A673 (cell line): ENCODE measurements at regions not wholly inside any gene's neighbourhood (a gene's known extent, or its start where the extent isn't known, plus 50 kb on each side); places are given as distances from the start of the nearest gene placed in this dataset.
"Not testable (repeated sequence)": the region's sequence is repeated elsewhere in the genome, so short reads cannot be mapped to it uniquely, and the experiment has no call there.

Experiments used
- BruUV-seq: library from RNA; stranded (reverse); fragments of 400-500 nt; replicated peaks from 2 replicates; lab custom pipeline; 2021; lab: Mats Ljungman, UMichigan
- CTCF ChIA-PET: fragments of 300-600 bp; sonication (Branson Sonifier 250); formaldehyde crosslinking; loops from one replicate; lab custom pipeline; 2022; ENCODE audit warnings: antibody characterized with exemption; lab: Charles Lee
- POLR2A ChIA-PET: fragments of 300-600 bp; sonication (Branson Sonifier 250); formaldehyde crosslinking; loops from one replicate; lab custom pipeline; 2022; ENCODE audit warnings: antibody characterized with exemption; ENCODE audit not compliant: low non-redundant PET; lab: Charles Lee
- DNase-seq: peaks from one replicate; pipeline ENCODE4 v3.0.0-alpha.2; 2015; ENCODE audit warnings: low spot score
- H3K27ac ChIP-seq: fragments of 200-600 bp; sonication (generic); 2 replicates; pipeline ENCODE4 v1.5.1; 2016; ENCODE audit warnings: mixed run types, low read depth, mild to moderate bottlenecking, mixed read lengths, antibody characterized with exemption, low read length; ENCODE audit not compliant: poor library complexity, severe bottlenecking
- H3K27me3 ChIP-seq: fragments of 200-600 bp; sonication (generic); replicated peaks from 2 replicates; pipeline ENCODE4 v1.6.1; 2017; ENCODE audit warnings: mixed run types, low read depth, mild to moderate bottlenecking, mixed read lengths, antibody characterized with exemption, low read length; ENCODE audit not compliant: insufficient read depth, poor library complexity
- H3K36me3 ChIP-seq: fragments of 200-600 bp; sonication (generic); 2 replicates; pipeline ENCODE4 v1.6.1; 2016; ENCODE audit warnings: mixed run types, mild to moderate bottlenecking, mixed read lengths, antibody characterized with exemption, low read length; ENCODE audit not compliant: insufficient read depth, poor library complexity, severe bottlenecking
- H3K4me1 ChIP-seq: fragments of 200-600 bp; sonication (generic); 2 replicates; pipeline ENCODE4 v1.6.1; 2017; ENCODE audit warnings: mixed run types, mild to moderate bottlenecking, mixed read lengths, antibody characterized with exemption, low read length; ENCODE audit not compliant: insufficient read depth, poor library complexity, severe bottlenecking
- H3K4me3 ChIP-seq: fragments of 200-600 bp; sonication (generic); 2 replicates; pipeline ENCODE4 v1.5.1; 2016; ENCODE audit warnings: low read depth, mixed run types, mild to moderate bottlenecking, mixed read lengths, low read length; ENCODE audit not compliant: poor library complexity, severe bottlenecking
- H3K9me3 ChIP-seq: fragments of 200-600 bp; sonication (generic); 2 replicates; pipeline ENCODE4 v1.6.1; 2016; ENCODE audit warnings: mixed run types, low read depth, mild to moderate bottlenecking, mixed read lengths, antibody characterized with exemption, low read length; ENCODE audit not compliant: poor library complexity, severe bottlenecking
- EZH2 ChIP-seq: fragments of 200-600 bp; sonication (generic); IDR thresholded peaks from 2 replicates; pipeline ENCODE4 v1.6.1; 2017; ENCODE audit warnings: borderline replicate concordance, low read depth, mild to moderate bottlenecking, mixed read lengths, antibody characterized with exemption, low read length; ENCODE audit not compliant: poor library complexity, severe bottlenecking
- intact Hi-C: fragments of 100-400 bp; cut with micrococcal nuclease; formaldehyde crosslinking; loops from one replicate; pipeline ENCODE4 v1.10.0; 2022; ENCODE audit not compliant: unreplicated experiment
- TF ChIP-seq, protein P1 (sequence below): fragments of 300-800, 200-600 bp; sonication (generic); conservative IDR thresholded peaks from 2 replicates; pipeline ENCODE4 v1.5.1; 2017; ENCODE audit warnings: low read depth, mild to moderate bottlenecking, antibody characterized with exemption, low read length, moderate library complexity, mixed read lengths

DNA sequence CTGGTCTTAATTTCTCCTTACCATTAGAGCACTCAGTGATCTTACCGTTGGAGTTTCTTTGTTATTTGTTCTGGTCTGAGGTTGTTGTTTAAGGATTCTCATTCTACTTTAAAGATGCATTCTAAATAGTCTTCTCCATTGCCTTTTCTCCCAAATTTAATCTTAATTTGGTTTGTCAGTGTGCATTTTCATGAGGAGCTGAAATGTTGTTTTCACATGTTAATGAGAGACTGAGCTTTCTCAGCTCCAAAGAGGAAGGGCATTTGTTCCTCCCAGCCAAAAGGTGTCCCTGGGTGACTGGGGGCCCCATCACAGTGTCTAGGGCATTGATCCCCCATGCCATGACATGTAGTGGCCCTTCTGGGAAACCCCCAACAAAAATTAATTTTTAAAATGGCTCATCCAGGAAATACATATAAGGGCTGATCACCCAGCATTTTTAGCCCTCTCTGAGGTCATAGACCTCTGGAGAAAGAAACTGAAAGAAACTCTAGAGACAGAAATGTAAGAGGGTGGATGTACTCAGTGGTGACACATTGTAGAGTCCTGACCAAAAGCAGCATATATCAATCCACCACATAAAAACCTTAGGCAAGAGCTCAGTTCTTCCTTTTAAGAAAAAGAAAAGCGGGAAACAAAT is 240.4 kb upstream of the RAI14 start:
- no peak overlapping the region for H3K27ac ChIP-seq
- no peak for DNase-seq
- intact Hi-C loops, result no loop called here
- ChIA-PET CTCF (no interaction called here), POLR2A (no interaction called here)
- peaks cover 4% of the 10 kb centered on the region for H3K9me3 ChIP-seq
- H3K36me3 ChIP-seq, result no peaks in the 10 kb centered on the region
- no peaks in the 10 kb centered on the region for H3K4me1 ChIP-seq
- H3K4me3 ChIP-seq, result no peak overlapping the region
- TF ChIP-seq EZH2, result no peak
- TF ChIP-seq, protein P1, sequence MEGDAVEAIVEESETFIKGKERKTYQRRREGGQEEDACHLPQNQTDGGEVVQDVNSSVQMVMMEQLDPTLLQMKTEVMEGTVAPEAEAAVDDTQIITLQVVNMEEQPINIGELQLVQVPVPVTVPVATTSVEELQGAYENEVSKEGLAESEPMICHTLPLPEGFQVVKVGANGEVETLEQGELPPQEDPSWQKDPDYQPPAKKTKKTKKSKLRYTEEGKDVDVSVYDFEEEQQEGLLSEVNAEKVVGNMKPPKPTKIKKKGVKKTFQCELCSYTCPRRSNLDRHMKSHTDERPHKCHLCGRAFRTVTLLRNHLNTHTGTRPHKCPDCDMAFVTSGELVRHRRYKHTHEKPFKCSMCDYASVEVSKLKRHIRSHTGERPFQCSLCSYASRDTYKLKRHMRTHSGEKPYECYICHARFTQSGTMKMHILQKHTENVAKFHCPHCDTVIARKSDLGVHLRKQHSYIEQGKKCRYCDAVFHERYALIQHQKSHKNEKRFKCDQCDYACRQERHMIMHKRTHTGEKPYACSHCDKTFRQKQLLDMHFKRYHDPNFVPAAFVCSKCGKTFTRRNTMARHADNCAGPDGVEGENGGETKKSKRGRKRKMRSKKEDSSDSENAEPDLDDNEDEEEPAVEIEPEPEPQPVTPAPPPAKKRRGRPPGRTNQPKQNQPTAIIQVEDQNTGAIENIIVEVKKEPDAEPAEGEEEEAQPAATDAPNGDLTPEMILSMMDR, result no peak
- H3K27me3 ChIP-seq, result no peaks in the 10 kb centered on the region
- no TSS peak for BruUV-seq

DNA sequence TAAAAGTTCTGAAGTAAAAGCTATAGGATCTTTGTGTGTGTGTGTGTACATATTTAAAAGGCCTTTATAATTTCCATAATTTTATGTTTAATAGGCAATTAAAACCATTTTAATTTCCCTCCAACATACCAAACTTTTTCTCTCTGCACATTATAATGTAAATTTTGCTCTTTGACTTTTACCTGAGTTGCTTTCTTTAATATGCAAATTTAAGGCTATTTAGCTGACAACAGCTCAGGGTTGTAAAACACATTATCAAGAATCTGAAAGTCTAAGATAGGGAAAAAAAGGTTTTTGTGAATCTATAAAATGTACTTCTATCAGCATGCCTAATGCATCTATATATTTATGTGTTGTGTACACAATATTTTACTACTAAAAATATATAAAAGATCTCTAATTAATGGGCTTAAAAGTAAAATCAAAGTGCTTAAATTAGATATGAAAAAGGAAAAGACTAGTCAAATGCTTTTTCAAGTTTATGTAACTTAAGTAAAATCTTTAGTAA is 239.6 kb upstream of the RAI14 start:
- Histone ChIP-seq H3K4me1 (no peaks in the 10 kb centered on the region), H3K27ac (no peak overlapping the region), H3K27me3 (no peaks in the 10 kb centered on the region), H3K4me3 (no peak overlapping the region), H3K36me3 (no peaks in the 10 kb centered on the region), H3K9me3 (peaks cover 9% of the 10 kb centered on the region)
- TF ChIP-seq EZH2, result no peak
- TF ChIP-seq, protein P1, result no peak
- DNase-seq, result no peak
- intact Hi-C loops, result no loop called here
- CTCF ChIA-PET, result no interaction called here
- POLR2A ChIA-PET, result no interaction called here
- no TSS peak for BruUV-seq

DNA sequence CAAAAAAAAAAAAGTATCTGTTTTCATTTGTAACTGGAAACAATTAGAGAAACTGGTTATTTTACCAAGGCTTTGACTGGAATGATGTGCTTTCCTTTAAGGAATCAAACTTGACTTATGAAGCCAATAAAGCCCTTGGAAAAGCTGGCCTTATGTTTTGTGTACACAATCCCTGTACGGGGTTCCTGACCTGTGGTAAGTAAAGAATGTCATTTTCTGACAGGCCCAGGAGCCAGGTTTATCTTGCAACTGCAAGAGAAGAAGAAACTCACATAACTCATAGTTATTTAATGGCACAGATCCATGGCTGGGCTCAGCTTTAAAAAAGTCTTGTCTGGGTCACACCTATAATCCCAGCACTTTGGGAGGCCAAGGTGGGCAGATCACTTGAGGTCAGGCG is 235.9 kb upstream of the RAI14 start:
- DNase-seq, H3K27me3 ChIP-seq, H3K4me3 ChIP-seq, BruUV-seq, H3K9me3 ChIP-seq, H3K4me1 ChIP-seq, intact Hi-C loops, H3K36me3 ChIP-seq, H3K27ac ChIP-seq, CTCF ChIA-PET, POLR2A ChIA-PET: not testable (repeated sequence)
